Osteocyte (in vitro differentiated cells): ENCODE measurements at regions not wholly inside any gene's neighbourhood (a gene's known extent, or its start where the extent isn't known, plus 50 kb on each side); places are given as distances from the start of the nearest gene placed in this dataset.

Experiments
- DNase-seq: peaks from one replicate; pipeline ENCODE4 v3.0.0; 2021; ENCODE audit warnings: mixed read lengths; ENCODE audit not compliant: unreplicated experiment; ENCODE audit errors: extremely low spot score
- H3K27ac Mint-ChIP-seq: one replicate; pipeline ENCODE4 v1.8.0; 2021; ENCODE audit warnings: mild to moderate bottlenecking, mixed read lengths; ENCODE audit not compliant: unreplicated experiment
- H3K27me3 Mint-ChIP-seq: one replicate; pipeline ENCODE4 v1.8.0; 2021; ENCODE audit warnings: mixed read lengths; ENCODE audit not compliant: unreplicated experiment
- H3K36me3 Mint-ChIP-seq: one replicate; pipeline ENCODE4 v1.8.0; 2021; ENCODE audit warnings: mixed read lengths; ENCODE audit not compliant: unreplicated experiment
- H3K4me1 Mint-ChIP-seq: one replicate; pipeline ENCODE4 v1.8.0; 2021; ENCODE audit warnings: mixed read lengths; ENCODE audit not compliant: unreplicated experiment
- H3K4me3 Mint-ChIP-seq: one replicate; pipeline ENCODE4 v1.8.0; 2021; ENCODE audit warnings: mild to moderate bottlenecking, moderate library complexity, mixed read lengths; ENCODE audit not compliant: unreplicated experiment
- H3K9me3 Mint-ChIP-seq: one replicate; pipeline ENCODE4 v1.8.0; 2021; ENCODE audit warnings: mixed read lengths; ENCODE audit not compliant: unreplicated experiment
- CTCF ChIP-seq: fragments of 200-600 bp; sonication (generic); IDR thresholded peaks from 2 replicates; pipeline ENCODE4 v1.5.0; 2021; ENCODE audit warnings: antibody characterized with exemption, mild to moderate bottlenecking, moderate library complexity

GRCh38 chr1:232183802-232184201 lies 446.1 kb downstream of the SIPA1L2 start:
- DNase-seq, result peak; percentile 25
- H3K4me3 Mint-ChIP-seq, result no peak overlapping the region
- H3K9me3 Mint-ChIP-seq, result no peaks in the 10 kb centered on the region
- H3K27me3 Mint-ChIP-seq, result no peaks in the 10 kb centered on the region
- no peak overlapping the region for H3K27ac Mint-ChIP-seq
- H3K36me3 Mint-ChIP-seq, result no peaks in the 10 kb centered on the region
- H3K4me1 Mint-ChIP-seq, result peaks cover 42% of the 10 kb centered on the region
- no peak for TF ChIP-seq CTCF

GRCh38 chr1:232183266-232183800 lies 446.6 kb downstream of the SIPA1L2 start:
- H3K9me3 Mint-ChIP-seq, result no peaks in the 10 kb centered on the region
- H3K36me3 Mint-ChIP-seq, result no peaks in the 10 kb centered on the region
- peaks cover 37% of the 10 kb centered on the region for H3K4me1 Mint-ChIP-seq
- DNase-seq, result peak; percentile 57
- no peaks in the 10 kb centered on the region for H3K27me3 Mint-ChIP-seq
- no peak for TF ChIP-seq CTCF
- H3K27ac Mint-ChIP-seq, result no peak overlapping the region
- no peak overlapping the region for H3K4me3 Mint-ChIP-seq

- Mint-ChIP-seq H3K4me1 (peaks cover 26% of the 10 kb centered on the region), H3K9me3 (no peaks in the 10 kb centered on the region), H3K4me3 (no peak overlapping the region), H3K36me3 (no peaks in the 10 kb centered on the region), H3K27ac (no peak overlapping the region), H3K27me3 (no peaks in the 10 kb centered on the region)
- peak; percentile 54 for DNase-seq
- TF ChIP-seq CTCF, result no peak
Observed at GRCh38 chr1:232182236-232182635, 447.7 kb downstream of the SIPA1L2 start.

- peaks cover 12% of the 10 kb centered on the region for H3K4me1 Mint-ChIP-seq
- peak; percentile 59 for DNase-seq
- no peaks in the 10 kb centered on the region for H3K9me3 Mint-ChIP-seq
- no peak for TF ChIP-seq CTCF
- H3K27ac Mint-ChIP-seq, result no peak overlapping the region
- no peak overlapping the region for H3K4me3 Mint-ChIP-seq
- H3K36me3 Mint-ChIP-seq, result no peaks in the 10 kb centered on the region
- H3K27me3 Mint-ChIP-seq, result no peaks in the 10 kb centered on the region
Observed at GRCh38 chr1:232180779-232181136, 449.2 kb downstream of the SIPA1L2 start.

- DNase-seq, result no peak
- no peaks in the 10 kb centered on the region for H3K9me3 Mint-ChIP-seq
- no peaks in the 10 kb centered on the region for H3K36me3 Mint-ChIP-seq
- H3K27me3 Mint-ChIP-seq, result peaks cover 2% of the 10 kb centered on the region
- H3K4me1 Mint-ChIP-seq, result peaks cover 12% of the 10 kb centered on the region
- H3K27ac Mint-ChIP-seq, result no peak overlapping the region
- H3K4me3 Mint-ChIP-seq, result no peak overlapping the region
- no peak for TF ChIP-seq CTCF
Observed at GRCh38 chr1:232179896-232180778, 449.8 kb downstream of the SIPA1L2 start.
